ENCODE measurements at regions not wholly inside any gene's neighbourhood (a gene's known extent, or its start where the extent isn't known, plus 50 kb on each side); places are given as distances from the start of the nearest gene placed in this dataset.

GRCh38 chr5:158590746-158591300 is 508.9 kb downstream of the EBF1 start:
- no peak for ATAC-seq (ENCODE audit: insufficient read depth, low read depth)
- H3K9me3 ChIP-seq (ENCODE audit: insufficient read depth, low read length, severe bottlenecking), result no peaks in the 10 kb centered on the region
- H3K27ac ChIP-seq (ENCODE audit: low read length), result peak overlapping the region; percentile 75

GRCh38 chr5:158589939-158590338 is 509.8 kb downstream of the EBF1 start:
- peaks cover 71% of the 10 kb centered on the region for H3K4me1 ChIP-seq (ENCODE audit: insufficient read depth, low read length)
- peak; percentile 93 for ATAC-seq (ENCODE audit: insufficient read depth, low read depth)
- DNase-seq, result peak; percentile 80
- TF ChIP-seq CTCF (IDR thresholded peaks at IDR 0.05; ENCODE audit: borderline replicate concordance, extremely low read depth, low read length, poor library complexity, severe bottlenecking) (no peak), EZH2 (IDR thresholded peaks at IDR 0.05; ENCODE audit: borderline replicate concordance, low read depth, low read length, severe bottlenecking) (no peak)
- H3K27ac ChIP-seq (ENCODE audit: low read length), result peak overlapping the region; percentile 75
- peak overlapping the region; percentile 39 for H3K9ac ChIP-seq (ENCODE audit: low read depth, low read length)
- no peaks in the 10 kb centered on the region for H3K36me3 ChIP-seq (ENCODE audit: insufficient read depth, low read length)
- H3K4me2 ChIP-seq (ENCODE audit: insufficient read depth, low read length), result peak overlapping the region; percentile 20
- no peaks in the 10 kb centered on the region for H4K20me1 ChIP-seq (ENCODE audit: insufficient read depth, low read length)
- no peak overlapping the region for H2AFZ ChIP-seq (ENCODE audit: low read depth, low read length)
- H3K9me3 ChIP-seq (ENCODE audit: insufficient read depth, low read length, severe bottlenecking), result peaks cover 4% of the 10 kb centered on the region
- no peaks in the 10 kb centered on the region for H3K79me2 ChIP-seq (ENCODE audit: insufficient read depth, low read length)
- H3K4me3 ChIP-seq (ENCODE audit: low read depth in 1 of 2, low read length in 2 of 2), result no peak overlapping the region
- H3K27me3 ChIP-seq (ENCODE audit: insufficient read depth, low read length, poor library complexity), result no peaks in the 10 kb centered on the region

More at GRCh38 chr5:158590746-158591300, 508.9 kb downstream of the EBF1 start:
- Histone ChIP-seq H3K9ac (ENCODE audit: low read depth, low read length) (peak overlapping the region; percentile 29), H3K4me1 (ENCODE audit: insufficient read depth, low read length) (peaks cover 71% of the 10 kb centered on the region), H3K79me2 (ENCODE audit: insufficient read depth, low read length) (no peaks in the 10 kb centered on the region), H3K4me3 (ENCODE audit: low read depth in 1 of 2, low read length in 2 of 2) (no peak overlapping the region), H4K20me1 (ENCODE audit: insufficient read depth, low read length) (no peaks in the 10 kb centered on the region), H2AFZ (ENCODE audit: low read depth, low read length) (no peak overlapping the region), H3K27me3 (ENCODE audit: insufficient read depth, low read length, poor library complexity) (no peaks in the 10 kb centered on the region), H3K4me2 (ENCODE audit: insufficient read depth, low read length) (peak overlapping the region; percentile 20; the same call in 1 of the 2 replicates), H3K36me3 (ENCODE audit: insufficient read depth, low read length) (no peaks in the 10 kb centered on the region)
- TF ChIP-seq EZH2 (IDR thresholded peaks at IDR 0.05; ENCODE audit: borderline replicate concordance, low read depth, low read length, severe bottlenecking) (no peak), CTCF (IDR thresholded peaks at IDR 0.05; ENCODE audit: borderline replicate concordance, extremely low read depth, low read length, poor library complexity, severe bottlenecking) (no peak)
- DNase-seq, result no peak

DNA sequence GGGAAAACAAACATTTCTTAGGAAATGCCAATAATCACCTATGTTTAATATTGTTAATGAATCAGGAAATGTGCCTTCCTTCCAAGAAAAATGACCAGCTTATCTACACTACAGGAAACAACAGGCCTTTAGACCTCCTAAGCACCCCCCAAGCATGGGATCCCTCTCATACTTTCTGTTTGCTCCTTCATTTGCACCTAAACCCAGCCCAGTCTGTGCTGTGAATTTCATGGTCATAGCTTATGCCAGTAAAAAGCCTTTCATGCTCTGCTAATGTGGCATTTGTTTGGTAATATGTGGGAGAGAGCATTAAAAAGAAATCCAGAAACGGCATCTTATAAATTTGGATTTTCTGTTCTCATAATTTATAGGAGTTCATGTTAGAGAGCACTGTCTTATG is 511.1 kb downstream of the EBF1 start:
- TF ChIP-seq EZH2 (IDR thresholded peaks at IDR 0.05; ENCODE audit: borderline replicate concordance, low read depth, low read length, severe bottlenecking), result no peak
- no peak for TF ChIP-seq CTCF (IDR thresholded peaks at IDR 0.05; ENCODE audit: borderline replicate concordance, extremely low read depth, low read length, poor library complexity, severe bottlenecking)
- H3K4me3 ChIP-seq (ENCODE audit: low read depth in 1 of 2, low read length in 2 of 2), result no peak overlapping the region
- peaks cover 69% of the 10 kb centered on the region for H3K4me1 ChIP-seq (ENCODE audit: insufficient read depth, low read length)
- peak overlapping the region; percentile 52 for H2AFZ ChIP-seq (ENCODE audit: low read depth, low read length)
- no peaks in the 10 kb centered on the region for H4K20me1 ChIP-seq (ENCODE audit: insufficient read depth, low read length)
- no peaks in the 10 kb centered on the region for H3K27me3 ChIP-seq (ENCODE audit: insufficient read depth, low read length, poor library complexity)
- DNase-seq, result peak; percentile 24
- peak overlapping the region; percentile 75 for H3K27ac ChIP-seq (ENCODE audit: low read length)
- peak overlapping the region; percentile 37 for H3K4me2 ChIP-seq (ENCODE audit: insufficient read depth, low read length)
- no peaks in the 10 kb centered on the region for H3K36me3 ChIP-seq (ENCODE audit: insufficient read depth, low read length)
- no peaks in the 10 kb centered on the region for H3K79me2 ChIP-seq (ENCODE audit: insufficient read depth, low read length)
- H3K9ac ChIP-seq (ENCODE audit: low read depth, low read length), result peak overlapping the region; percentile 39
- H3K9me3 ChIP-seq (ENCODE audit: insufficient read depth, low read length, severe bottlenecking), result peaks cover 4% of the 10 kb centered on the region
- ATAC-seq (ENCODE audit: insufficient read depth, low read depth), result no peak
